GM12891 (cell line): ENCODE measurements at regions not wholly inside any gene's neighbourhood (a gene's known extent, or its start where the extent isn't known, plus 50 kb on each side); places are given as distances from the start of the nearest gene placed in this dataset.
"Not testable (repeated sequence)": the region's sequence is repeated elsewhere in the genome, so short reads cannot be mapped to it uniquely, and the experiment has no call there.

ENCODE experiments used
- DNase-seq: peaks from one replicate; pipeline ENCODE4 v3.0.0; 2011; ENCODE audit warnings: low spot score; ENCODE audit not compliant: insufficient read length
- FAIRE-seq: peaks from 2 replicates; lab custom pipeline; 2011; peaks lifted over from hg19 to GRCh38; lab: Jason Lieb, UNC
- PAX5 ChIP-seq: IDR thresholded peaks from 2 replicates; pipeline ENCODE4 v1.6.1; 2011; ENCODE audit warnings: low read length, moderate library complexity, mild to moderate bottlenecking; ENCODE audit not compliant: insufficient read depth, severe bottlenecking
- POLR2A ChIP-seq: IDR thresholded peaks from 2 replicates; pipeline ENCODE4 v1.6.1; 2011; ENCODE audit warnings: low read depth, low read length, control low read depth
- POLR2AphosphoS5 ChIP-seq: IDR thresholded peaks from 2 replicates; pipeline ENCODE4 v1.6.1; 2011; ENCODE audit warnings: low read depth, low read length, control low read depth
- POU2F2 ChIP-seq: IDR thresholded peaks from 2 replicates; pipeline ENCODE4 v1.6.1; 2011; ENCODE audit warnings: low read depth, mild to moderate bottlenecking, control low read depth, low read length, moderate library complexity
- SPI1 ChIP-seq: IDR thresholded peaks from 2 replicates; pipeline ENCODE4 v1.6.1; 2011; ENCODE audit warnings: low read depth, low read length, control low read depth
- TAF1 ChIP-seq: IDR thresholded peaks from 2 replicates; pipeline ENCODE4 v1.6.1; 2011; ENCODE audit warnings: low read depth, low read length, control low read depth

DNA sequence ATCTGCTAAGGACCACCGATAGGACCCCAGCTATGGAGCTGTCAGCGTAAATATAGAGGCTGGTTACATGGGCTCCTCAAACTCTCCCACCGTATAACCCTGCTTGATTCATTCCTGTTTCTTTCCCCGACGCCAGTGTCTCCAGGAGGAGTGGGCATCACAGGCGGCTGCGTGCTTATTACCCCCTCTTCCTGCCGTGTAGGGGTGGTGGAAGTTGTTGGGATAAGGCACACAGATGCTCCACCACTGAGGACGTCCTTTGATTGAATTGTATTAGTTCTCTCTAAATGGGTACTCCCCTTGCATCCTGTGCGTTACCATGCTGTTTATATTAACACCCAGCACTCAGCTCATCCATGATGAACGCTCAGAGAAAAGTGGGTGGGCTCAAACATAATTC, 104.6 kb downstream of the ZBTB18 start:
- DNase-seq (no peak), FAIRE-seq (no peak)
- no peak for TF ChIP-seq PAX5
- no peak for TF ChIP-seq POU2F2
- TF ChIP-seq SPI1: no peak
- no peak for TF ChIP-seq TAF1
- TF ChIP-seq POLR2AphosphoS5: no peak
- TF ChIP-seq POLR2A: no peak

- not testable (repeated sequence) for DNase-seq, FAIRE-seq
Observed at GRCh38 chr1:244156617-244157016, 105.5 kb downstream of the ZBTB18 start.

GRCh38 chr1:244157731-244158438, 106.8 kb downstream of the ZBTB18 start:
- no peak for FAIRE-seq
- TF ChIP-seq TAF1: no peak
- DNase-seq: no peak

GRCh38 chr1:244159646-244160045, 108.6 kb downstream of the ZBTB18 start:
- FAIRE-seq (no peak), DNase-seq (no peak)
- TF ChIP-seq PAX5 (no peak), TAF1 (no peak)

GRCh38 chr1:244160455-244161235, 109.6 kb downstream of the ZBTB18 start:
- DNase-seq (no peak), FAIRE-seq (no peak)
- TF ChIP-seq PAX5 (no peak), POU2F2 (no peak), TAF1 (no peak), POLR2AphosphoS5 (no peak), SPI1 (no peak), POLR2A (no peak)

- FAIRE-seq (no peak), DNase-seq (no peak)
- no peak for TF ChIP-seq PAX5
- no peak for TF ChIP-seq TAF1
Observed at GRCh38 chr1:244161236-244161510, 110.1 kb downstream of the ZBTB18 start.

GRCh38 chr1:244162786-244163530, 111.9 kb downstream of the ZBTB18 start:
- no peak for DNase-seq
- FAIRE-seq: no peak
- TF ChIP-seq PAX5 (no peak), POLR2A (no peak), POU2F2 (no peak), TAF1 (no peak), POLR2AphosphoS5 (no peak), SPI1 (no peak)

DNA sequence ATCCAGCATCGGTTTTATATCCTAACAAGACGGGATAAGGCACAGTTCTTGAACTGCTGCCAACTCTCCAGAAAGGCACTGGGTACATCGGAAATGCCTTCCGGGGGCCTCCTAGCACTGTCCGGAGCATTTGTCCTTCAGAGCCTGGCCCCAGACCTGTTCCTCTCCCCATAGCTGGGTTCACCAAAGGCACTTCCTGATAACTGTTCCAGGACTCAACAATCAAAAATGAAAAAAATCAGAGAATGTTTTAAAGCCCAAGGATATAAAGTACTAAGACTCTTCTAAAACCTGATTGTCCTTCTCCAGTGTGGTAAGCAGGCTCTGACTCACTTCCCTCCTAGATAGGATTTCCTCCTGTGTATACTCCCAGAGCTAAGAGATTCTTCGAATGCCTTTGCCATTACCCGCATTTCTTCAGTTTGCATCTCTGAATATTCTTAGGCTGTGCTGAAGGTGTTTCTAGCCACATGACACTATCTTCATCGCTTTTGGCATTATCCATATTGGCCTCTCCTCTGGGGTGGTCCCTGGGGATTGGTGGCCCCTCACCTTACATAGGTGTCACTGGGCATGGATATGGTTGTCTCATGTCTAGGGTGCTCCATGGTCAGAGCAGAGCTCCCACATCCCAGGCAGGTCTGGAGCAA, 112.9 kb downstream of the ZBTB18 start:
- no peak for FAIRE-seq
- TF ChIP-seq PAX5 (no peak), SPI1 (no peak), POLR2AphosphoS5 (no peak), TAF1 (no peak), POLR2A (no peak), POU2F2 (no peak)
- DNase-seq: no peak

GRCh38 chr1:244164511-244164890, 113.4 kb downstream of the ZBTB18 start:
- FAIRE-seq (no peak), DNase-seq (no peak)
- TF ChIP-seq PAX5 (no peak), POLR2A (no peak), SPI1 (no peak), TAF1 (no peak), POU2F2 (no peak), POLR2AphosphoS5 (no peak)

- TF ChIP-seq PAX5: no peak
- no peak for TF ChIP-seq TAF1
- TF ChIP-seq POU2F2: no peak
- TF ChIP-seq POLR2AphosphoS5: no peak
- TF ChIP-seq POLR2A: no peak
- TF ChIP-seq SPI1: no peak
- FAIRE-seq: no peak
- no peak for DNase-seq
Observed at GRCh38 chr1:244165021-244165420, 113.9 kb downstream of the ZBTB18 start.
